ENCODE measurements at regions not wholly inside any gene's neighbourhood (a gene's known extent, or its start where the extent isn't known, plus 50 kb on each side); places are given as distances from the start of the nearest gene placed in this dataset.

DNA sequence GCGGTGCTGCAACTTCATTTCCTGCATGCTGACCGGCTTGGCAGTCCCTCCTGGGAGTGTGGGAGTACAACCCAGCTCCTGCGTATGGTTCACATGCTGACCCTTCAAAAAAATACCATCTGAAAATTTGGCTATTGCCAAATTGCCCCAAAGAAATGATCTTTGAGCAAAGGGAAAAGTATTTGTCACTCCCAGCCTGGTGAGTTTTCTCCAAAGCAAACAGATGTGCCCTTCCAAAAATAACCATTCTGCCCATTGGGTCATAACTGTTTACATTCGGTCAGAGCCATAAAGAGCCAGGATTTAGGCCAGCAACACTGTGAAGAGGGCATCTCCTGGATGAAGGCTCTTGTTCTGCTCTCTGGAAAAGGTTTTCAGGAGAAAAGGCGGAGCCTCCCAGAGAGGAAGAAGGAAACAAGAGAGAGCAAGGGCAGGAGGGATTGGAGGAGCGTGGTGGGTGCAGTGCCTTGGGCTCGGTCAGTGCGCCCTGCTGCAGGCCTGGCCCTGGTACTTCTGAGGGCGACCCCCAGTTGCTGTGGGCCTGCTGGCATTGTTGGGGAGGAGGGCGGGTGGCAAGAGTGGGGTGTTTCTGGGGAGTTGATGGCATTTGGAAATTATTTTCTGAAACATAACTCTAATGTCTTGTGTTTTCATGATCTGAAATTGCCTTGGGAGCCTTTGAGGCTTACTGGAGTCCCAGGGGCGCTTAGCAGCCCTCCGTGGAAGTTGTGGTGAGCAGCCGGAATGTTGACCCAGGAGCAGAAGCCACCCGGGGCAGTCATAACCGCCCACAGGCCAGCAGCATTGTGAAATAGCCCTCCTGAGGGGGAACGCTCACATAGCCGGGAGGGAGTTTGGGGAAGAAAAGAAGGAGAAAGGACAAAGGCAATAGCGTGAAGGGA lies 248.4 kb downstream of the MYLK4 start:
- no peak for DNase-seq

DNA sequence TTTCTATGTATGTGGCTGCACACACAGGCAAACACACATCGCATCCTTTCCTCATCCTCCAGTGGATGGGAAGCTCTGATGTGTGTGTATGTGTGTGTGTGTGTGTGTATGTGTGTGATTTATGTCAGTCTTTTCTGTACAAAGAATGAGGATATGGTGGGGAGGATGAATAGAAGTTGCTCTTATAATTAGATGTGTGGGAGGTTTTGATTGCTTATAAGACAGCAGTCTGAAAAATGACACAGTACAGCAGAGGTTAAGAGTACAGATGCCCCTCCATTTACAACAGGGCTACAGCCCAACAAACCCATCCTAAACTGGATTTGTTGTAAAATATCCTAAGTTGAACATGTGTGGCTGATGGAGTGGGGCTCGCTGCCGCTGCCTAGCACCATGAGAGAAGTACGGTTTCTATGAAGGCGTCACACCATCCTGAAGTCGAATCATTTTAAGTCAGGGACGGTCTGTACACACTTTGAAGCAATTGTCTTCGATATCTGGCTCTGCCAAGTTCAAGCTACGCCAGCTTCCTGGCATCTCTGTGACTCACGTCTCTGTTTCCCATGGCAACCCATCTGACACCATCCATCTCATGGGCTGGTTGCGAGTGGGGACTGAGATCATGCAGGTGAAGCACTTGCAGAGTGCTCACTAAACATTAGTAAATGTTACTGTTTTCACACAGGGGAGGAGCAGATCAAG lies 252.6 kb downstream of the MYLK4 start:
- DNase-seq = no peak

DNA sequence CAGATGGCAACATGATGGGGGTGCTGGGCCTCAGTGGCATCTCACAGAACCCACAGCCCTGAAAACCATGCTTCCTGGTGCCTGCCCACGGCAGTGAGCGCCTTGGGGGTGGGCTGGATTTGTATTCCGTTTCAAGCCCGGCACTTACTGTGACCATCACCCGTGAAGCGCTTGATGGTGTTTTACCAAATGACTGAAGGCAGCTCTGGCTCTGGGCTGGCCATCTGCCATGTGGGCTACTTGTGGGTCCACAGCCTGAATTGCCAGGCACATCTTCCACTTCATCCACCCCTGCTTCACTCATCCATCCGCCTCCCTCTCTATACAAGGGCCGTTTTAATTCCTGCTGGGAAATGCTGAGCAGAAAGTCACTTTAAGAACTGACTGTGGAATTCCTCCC lies 250.9 kb upstream of the GMDS start:
- DNase-seq = no peak

DNA sequence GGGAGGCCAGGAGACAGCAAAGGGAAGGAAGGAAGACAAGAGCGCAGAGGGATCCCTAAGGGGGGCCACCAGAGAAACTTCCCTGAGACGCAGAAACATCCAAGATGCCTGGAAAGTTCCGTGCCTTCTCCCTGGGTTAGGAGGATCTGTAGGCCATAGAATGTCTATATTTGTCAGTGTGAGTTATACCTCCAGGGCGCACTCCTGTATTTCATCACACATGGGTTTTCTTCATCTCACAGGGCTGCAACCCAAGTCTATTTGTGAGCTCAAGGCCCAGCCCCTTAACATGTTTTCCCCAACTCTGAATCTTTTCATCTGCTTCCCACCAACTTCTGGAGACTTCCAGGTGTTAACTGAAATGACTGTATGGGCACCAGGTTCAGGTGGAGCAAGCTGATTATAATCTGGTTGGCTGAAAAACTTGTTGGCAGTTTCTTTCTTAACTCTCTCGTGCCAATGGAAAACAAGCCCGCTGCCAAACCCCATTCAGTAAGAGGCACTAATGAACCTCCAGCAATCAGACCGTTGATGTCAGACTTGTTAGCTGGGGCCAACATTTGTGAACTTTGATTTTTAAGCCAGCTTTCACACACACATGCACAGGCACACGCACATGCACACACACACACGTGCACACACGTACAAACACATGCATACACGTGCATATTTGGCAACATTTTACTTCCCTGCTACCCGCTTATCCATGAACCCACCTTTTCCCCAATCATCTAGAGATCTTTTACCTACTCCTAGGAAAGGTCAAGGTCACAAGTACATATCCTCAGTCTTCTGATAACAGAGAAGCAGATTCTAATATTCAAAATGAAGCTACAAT lies 247.5 kb upstream of the GMDS start:
- DNase-seq = no peak

DNA sequence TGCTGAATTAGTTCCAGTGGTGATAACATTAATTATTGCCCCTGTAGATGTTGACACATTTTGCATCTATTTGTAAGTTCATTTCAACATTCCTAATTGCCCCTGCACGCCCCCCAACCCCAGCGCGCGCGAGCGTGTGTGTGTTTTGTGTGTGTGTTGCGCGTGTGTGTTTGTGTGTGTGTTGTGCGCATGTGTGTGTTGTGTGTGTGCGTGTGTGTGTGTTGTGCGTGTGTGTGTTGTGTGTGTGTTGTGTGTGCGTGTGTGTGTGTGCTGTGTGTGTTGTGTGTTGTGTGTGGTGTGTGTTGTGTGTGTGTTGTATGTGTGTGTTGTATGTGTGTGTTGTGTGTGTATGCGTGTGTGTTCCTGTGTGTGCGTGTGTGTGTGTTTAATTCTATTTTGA lies 245.7 kb upstream of the GMDS start:
- DNase-seq = no peak

DNA sequence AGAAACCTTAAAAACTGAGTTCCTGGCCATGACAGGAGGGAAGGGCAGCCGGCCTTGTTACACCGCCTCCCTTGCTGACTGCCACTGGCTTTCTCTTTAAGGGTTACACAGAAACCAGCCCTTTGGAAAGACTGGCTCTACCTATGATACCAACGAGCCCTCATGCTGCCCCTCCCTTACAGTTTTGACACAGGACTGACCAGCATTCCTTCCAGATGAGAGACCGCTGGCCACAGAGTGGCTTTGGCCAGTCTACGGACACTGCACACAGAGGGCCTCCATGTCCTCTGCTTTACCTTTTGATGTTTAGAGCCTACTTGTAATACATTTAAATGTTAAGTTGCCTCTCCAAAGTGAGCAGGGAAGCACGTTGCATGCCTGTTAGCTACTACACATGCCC lies 243.2 kb upstream of the GMDS start:
- DNase-seq = no peak

DNA sequence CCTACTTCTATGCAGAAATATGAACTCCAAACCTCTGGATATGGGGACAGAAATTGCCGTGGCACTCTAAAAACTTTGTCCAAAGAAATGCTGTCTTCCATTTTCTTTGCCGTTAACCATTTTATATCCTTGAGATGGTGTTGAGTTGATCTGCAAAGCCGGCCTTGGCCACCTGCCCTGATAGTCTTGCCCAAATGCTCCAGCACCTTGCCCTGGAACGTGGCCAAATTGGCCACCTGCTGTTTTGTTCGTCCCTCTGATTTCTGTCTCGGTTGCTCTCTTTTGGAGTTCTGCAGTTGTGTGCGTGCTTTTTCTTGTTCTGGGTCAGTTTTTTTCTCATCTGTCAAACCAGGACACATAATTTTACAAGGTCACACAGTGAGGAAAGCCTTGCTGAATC lies 239.7 kb upstream of the GMDS start:
- no peak for DNase-seq

DNA sequence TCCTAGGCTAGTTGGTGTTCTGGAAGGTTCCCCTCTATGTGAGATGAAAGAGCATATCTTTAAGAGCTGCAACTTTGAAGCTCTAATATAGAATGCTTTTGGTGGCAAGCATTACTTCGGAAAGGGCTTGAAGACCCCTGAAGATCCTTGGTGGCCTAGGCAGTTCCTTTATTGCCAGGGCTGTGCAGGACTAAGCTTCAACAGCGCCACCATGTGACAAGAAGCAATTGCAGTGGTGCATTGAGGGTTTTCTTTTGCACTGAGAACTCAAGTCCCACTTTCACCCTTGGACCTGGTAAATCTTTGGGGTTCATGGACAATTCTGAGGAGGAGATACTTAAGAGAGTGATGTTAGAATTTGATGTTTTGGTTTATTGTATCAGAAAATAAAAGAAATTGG lies 237.4 kb upstream of the GMDS start:
- DNase-seq = no peak

DNA sequence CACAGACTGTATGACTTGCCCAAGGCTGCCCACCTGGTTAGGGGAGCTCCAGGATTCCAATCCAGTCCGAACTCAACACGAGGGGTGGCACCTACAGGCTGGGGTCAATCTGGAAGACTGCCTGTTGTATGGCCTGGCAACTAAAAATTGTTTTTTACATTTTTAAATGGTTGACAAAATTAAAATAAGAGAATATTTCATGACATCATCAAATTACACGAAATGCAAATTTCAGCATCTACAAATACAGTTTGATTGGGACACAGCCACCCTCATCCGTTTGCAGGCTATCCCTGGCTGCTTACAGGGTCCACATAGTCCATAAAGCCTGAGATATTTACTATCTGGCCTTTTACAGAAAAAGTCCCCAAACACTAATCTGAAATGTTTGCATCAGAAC lies 235.9 kb upstream of the GMDS start:
- no peak for DNase-seq

DNA sequence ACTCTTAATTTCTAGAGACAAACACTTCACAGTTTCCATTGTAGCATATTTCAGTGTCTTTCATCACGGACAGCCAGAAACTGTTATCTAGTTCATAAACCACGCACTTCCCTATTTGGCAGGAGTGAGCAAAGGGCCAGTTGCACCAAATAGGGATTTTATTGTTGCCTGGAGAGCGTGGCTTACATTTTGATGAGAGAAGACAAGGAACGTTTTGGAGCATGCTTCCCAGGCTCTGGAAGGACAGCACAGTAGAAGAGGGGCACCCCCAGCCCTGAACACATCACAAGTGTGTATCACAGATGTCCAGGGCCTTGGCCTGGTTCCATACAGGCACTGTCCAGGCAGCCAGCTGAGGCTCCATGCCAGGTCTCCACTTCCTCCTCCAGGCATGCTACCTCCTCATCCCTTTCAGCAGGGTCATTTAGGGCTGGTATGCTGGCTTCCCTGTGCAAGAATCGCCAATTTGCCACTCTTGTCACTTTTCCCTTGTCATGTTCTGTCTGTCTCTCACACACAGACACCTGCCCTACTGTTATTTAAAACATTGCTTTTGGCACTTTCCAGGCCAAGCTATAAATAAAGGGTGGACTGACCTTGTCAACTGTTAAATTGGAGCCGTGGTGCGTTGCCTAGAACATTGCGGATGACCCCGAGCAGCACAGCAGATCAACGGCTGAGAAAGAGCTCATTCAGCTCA lies 235.0 kb upstream of the GMDS start:
- DNase-seq = no peak

DNA sequence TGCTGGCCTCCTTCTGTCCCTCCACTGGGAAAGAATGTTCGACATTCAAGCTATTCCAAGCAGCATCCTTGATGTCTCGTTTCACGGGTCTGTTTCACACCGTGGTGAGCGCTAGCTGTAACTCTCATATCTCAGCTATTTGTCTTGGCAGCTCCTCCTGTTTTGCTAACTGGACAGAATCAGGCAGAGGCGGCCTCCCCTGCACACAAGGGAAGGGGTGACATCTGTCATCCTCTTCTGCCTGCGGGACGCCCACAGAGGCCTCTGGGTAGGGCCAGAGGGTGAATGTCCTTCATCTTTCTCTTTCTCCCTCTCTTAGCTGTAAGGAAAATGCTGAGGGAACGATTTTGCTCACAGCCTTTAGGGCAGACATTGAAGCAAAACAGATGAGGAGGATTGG lies 232.8 kb upstream of the GMDS start:
- no peak for DNase-seq

DNA sequence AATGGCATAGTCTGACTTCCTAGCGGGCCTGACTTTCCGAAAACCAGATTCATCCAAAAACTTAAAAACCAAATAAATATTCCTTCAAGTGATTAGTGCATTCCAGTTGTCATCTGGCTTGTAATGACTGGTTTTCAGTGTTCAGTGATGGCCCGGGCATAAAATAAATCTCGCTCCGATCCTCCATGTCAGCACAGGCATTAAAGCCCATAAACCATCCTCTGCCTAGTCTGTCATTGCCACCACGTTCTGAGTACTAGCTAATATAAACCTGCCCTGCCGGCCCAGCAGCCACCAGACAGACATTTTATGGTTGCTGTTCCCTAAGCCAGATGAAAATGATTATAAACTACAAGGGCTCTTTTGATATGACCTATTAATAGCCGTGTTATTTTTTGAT lies 232.3 kb upstream of the GMDS start:
- no peak for DNase-seq

DNA sequence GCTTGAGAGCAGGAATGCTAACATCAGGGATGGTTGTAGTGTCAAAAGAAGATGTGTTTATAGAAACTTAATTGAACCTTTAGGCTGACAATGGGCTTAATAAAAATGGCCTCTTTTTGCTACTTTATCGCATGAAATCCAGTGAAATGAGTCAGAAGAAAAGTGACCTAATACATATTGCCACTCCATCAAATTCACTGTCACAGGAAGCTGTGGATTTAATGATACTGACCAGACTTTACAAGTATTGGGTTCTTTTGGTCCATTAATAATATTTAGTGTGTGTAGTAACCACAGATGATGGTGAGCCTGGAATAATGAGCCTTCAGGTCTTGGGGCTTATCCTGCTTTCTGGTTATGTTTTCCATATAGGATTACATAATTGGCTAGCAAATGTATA lies 231.8 kb upstream of the GMDS start:
- DNase-seq = no peak

DNA sequence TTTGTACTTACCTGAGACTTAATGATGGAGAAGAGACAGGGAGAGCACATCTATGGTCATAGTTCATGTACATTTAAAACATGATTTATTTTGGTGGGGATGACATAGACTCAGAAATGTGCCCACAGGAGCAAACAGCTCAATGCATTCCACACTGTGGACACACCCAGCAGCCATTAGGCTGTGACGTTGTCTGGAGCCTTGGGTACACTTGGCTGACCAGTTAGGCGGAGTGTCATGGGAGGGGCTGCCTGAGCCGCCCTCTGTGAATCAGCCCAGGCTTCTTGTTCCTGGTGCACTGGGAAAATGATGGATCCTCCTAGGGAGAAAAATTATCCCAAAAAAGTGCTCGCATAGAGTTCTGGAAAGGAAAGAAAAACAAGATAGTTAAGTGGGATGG lies 231.0 kb upstream of the GMDS start:
- DNase-seq = no peak

DNA sequence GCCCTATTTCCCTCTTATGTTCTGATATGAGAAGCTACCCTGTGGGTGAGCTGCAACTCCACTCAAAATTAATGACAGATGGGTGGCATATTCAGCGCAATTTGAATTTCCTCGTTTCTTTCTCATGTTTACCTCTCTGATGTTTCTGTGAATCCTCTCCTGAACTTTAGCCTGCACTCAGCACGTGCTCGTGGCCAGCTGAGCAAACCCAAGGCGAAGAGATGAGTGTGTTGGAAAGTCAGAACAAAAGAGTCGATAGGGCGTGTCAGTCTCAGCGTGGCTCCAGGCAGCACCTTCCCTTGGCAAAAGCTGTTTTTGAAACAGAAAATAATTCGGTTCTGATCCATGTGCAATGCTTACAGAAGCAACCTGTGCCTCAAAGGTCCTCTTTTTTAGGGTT lies 226.1 kb upstream of the GMDS start:
- DNase-seq = no peak

DNA sequence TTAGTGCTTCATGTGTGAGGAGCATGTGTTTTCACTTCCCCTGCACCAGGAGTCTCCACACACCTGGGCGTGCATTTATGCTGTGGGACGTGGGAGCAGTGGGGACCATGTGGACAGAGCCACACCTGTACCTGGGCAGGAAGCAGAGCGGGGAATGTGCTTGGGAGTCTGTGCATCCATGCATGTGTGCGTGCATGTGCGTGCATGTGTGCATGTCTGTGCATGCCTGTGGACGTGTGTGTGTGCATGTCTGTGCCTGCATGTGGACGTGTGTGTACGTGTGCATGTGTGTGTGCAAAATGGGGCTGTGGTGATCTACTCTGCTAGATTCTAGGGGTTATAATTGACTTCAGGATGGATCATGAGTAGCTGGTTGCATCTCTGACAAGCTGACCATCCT lies 224.0 kb upstream of the GMDS start:
- no peak for DNase-seq

DNA sequence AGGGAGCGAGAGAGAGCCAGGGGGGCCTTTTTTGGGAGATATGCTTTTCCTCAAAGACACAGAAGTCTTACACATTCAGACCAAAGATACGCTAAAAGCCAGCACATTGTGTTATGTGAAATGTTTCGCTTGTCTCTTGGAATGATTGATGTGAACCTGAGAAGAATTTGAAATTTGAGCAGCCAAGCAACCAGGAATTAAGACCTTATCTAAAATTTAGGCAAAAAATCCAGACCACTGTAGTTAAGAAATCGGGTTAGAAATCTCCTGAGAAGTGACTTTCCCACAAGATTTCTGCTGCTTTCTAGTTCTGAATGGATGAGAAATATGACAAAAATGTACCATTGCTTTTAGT lies 223.2 kb upstream of the GMDS start:
- no peak for DNase-seq

DNA sequence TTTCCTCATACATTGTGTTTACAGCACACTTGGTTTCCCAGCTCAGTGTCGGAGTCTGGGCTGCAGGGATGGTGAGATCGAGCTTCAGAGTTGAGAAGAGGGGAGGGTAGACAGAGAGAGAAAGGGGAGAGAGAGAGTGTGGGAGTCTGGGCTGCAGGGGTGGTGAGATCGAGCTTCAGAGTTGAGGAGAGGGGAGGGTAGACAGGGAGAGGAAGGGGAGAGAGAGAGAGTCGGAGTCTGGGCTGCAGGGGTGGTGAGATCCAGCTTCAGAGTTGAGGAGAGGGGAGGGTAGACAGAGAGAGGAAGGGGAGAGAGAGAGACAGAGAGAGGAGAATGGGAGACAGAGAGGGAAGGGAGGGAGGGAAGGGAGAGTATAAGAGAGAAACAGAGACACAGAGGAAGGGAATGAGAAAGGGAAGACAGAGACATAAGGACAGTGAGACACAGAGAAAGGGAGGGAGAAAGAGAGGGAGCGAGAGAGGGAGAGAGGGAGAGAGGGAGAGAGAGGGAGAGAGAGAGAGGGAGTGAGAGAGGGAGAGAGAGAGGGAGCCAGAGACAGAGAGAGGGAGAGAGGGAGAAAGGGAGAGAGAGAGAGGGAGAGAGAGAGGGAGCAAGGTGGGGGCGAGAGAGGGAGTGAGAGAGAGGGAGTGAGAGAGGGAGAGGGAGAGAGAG lies 222.7 kb upstream of the GMDS start:
- DNase-seq = no peak

DNA sequence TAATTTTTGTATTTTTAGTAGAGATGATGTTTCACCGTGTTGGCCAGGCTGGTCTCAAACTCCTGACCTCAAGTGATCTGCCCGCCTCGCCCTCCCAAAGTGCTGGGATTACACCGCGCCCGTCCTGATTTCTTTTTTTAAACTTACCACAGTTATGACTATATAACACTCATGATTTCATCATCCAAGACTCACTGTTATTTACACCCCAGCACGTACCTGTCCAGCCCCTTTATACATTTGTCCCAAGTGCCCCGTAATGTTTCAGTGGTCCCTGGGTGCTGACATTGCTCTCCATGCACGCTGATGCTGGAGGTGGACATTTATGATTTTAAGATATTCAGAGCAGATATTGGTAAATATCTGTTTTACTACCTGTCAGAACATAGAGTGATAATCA lies 219.9 kb upstream of the GMDS start:
- no peak for DNase-seq

DNA sequence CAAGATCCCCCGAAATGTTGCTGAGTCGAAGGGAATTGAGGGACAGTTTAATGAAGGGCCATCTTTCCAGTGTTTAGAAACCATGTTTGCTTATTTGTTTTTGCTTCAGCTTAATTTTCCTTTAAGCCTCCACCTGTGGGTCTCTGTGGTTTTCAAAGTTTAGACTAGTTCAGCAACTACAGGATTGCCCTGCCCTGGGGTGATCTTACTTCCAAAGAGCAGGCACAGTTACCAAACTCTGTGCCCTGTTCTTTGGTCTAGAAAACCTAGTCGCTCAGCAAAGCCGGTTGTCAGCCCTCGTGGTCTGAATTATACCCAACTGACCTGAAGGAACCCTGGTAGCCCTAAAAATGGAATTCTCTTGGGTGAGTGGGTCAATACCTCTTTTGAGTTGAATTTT lies 219.2 kb upstream of the GMDS start:
- no peak for DNase-seq

DNA sequence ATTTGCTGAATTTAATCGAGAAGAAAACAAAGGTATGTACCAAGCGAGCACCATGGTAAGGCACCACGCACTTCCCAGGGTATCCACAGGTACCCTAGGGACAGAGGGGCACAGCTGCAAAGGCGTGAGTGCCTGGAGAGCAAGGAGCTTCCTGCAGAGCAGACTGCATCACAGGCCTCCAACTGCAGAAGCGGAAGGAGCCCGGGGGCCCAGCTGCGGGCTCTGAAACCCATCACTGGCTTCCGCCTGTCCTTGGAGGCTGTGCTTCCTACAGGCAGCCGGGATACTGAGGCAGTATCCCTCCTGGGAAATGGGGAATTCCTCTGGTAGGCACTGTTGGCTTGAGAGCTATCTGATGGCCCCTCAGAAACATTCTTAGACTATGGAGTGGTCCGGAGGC lies 217.4 kb upstream of the GMDS start:
- DNase-seq = no peak

DNA sequence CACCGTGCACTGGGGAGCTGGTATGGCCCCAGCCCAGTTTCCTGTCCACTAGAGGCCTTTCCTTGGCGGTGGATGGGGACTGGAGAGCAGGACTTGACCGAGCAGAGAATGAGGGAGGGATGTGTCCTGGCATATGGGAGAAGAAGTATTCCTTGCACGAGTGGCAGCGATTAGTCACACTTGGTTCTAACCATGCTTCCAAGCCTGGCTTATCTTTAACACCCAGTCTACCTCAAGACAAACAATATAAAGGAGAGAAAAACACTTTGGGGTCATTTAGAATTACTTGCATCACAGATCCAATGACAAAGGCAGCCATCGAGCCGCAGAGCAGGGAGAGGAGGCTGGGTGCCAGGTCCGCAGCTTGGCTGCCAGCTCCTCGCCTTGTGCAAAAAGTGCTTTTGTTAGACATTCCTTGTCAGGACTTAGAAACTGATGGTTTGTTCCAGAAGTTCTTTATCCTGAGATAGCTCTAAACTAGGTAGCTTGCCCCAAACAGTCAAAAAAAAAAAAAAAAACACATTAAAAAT lies 214.9 kb upstream of the GMDS start:
- no peak for DNase-seq
